HEK293 (cell line): ENCODE measurements at regions not wholly inside any gene's neighbourhood (a gene's known extent, or its start where the extent isn't known, plus 50 kb on each side); places are given as distances from the start of the nearest gene placed in this dataset.

Source experiments
- CTCF ChIA-PET: fragments of 350-600 bp; formaldehyde crosslinking; extraction: SDS; loops from one replicate; lab custom pipeline; 2021; ENCODE audit warnings: antibody characterized with exemption; lab: Yijun Ruan, JAX
- POLR2A ChIA-PET: fragments of 300-600 bp; formaldehyde crosslinking; extraction: SDS; loops from one replicate; lab custom pipeline; 2020; ENCODE audit warnings: antibody characterized with exemption, inconsistent platforms; lab: Yijun Ruan, JAX
- H3K27ac ChIP-seq: fragments of 200-500 bp; sonication (Bioruptor generic); 2 replicates; pipeline ENCODE4 v1.5.1; 2014; ENCODE audit warnings: low read depth, low read length, control low read depth, inconsistent platforms; ENCODE audit errors: extremely low read depth
- H3K36me3 ChIP-seq, 2 experiments: fragments of 200-500 bp in 1 of 2; sonication (Bioruptor generic) in 1 of 2; 1 replicate in 1 of 2; 2 replicates in 1 of 2; pipeline ENCODE4 v1.5.1; 2014 to 2017; ENCODE audit warnings: inconsistent platforms in 2 of 2, low read length in 2 of 2; ENCODE audit not compliant: control insufficient read depth in 2 of 2, insufficient read depth in 1 of 2
- H3K4me1 ChIP-seq: fragments of 200-500 bp; sonication (Bioruptor generic); 2 replicates; pipeline ENCODE4 v1.5.1; 2014; ENCODE audit warnings: mild to moderate bottlenecking, low read length, inconsistent platforms; ENCODE audit not compliant: control insufficient read depth, insufficient read depth
- H3K4me3 ChIP-seq: 2 replicates; pipeline ENCODE4 v1.5.1; 2011; ENCODE audit warnings: low read depth, mild to moderate bottlenecking, control low read depth, low read length, moderate library complexity
- H3K9me3 ChIP-seq: fragments of 200-500 bp; sonication (Bioruptor generic); 2 replicates; pipeline ENCODE4 v1.5.1; 2014; ENCODE audit warnings: low read depth, low read length, inconsistent platforms; ENCODE audit not compliant: control insufficient read depth, insufficient read depth
- GLI4 ChIP-seq: fragments of 450-650 bp; formaldehyde crosslinking; IDR thresholded peaks from 2 replicates; pipeline ENCODE4 v1.5.1; 2016; ENCODE audit warnings: missing biosample characterization, missing genetic modification characterization
- KLF8 ChIP-seq: fragments of 450-650 bp; formaldehyde crosslinking; IDR thresholded peaks from 2 replicates; pipeline ENCODE4 v1.5.1; 2016; ENCODE audit warnings: missing biosample characterization, missing genetic modification characterization
- PRDM1 ChIP-seq: fragments of 450-650 bp; formaldehyde crosslinking; IDR thresholded peaks from 2 replicates; pipeline ENCODE4; 2016; ENCODE audit warnings: missing biosample characterization, missing genetic modification characterization
- SALL2 ChIP-seq: fragments of 450-650 bp; formaldehyde crosslinking; IDR thresholded peaks from 2 replicates; pipeline ENCODE4 v1.5.0; 2017; ENCODE audit warnings: missing biosample characterization, mild to moderate bottlenecking, missing genetic modification characterization, borderline replicate concordance
- WT1 ChIP-seq: fragments of 450-650 bp; formaldehyde crosslinking; IDR thresholded peaks from 2 replicates; pipeline ENCODE4 v1.5.1; 2016; ENCODE audit warnings: missing biosample characterization, missing genetic modification characterization
- ZFP3 ChIP-seq: fragments of 450-650 bp; formaldehyde crosslinking; IDR thresholded peaks from 2 replicates; pipeline ENCODE4 v1.5.1; 2016; ENCODE audit warnings: low read depth, missing biosample characterization, missing genetic modification characterization
- ZFP69B ChIP-seq: fragments of 450-650 bp; formaldehyde crosslinking; IDR thresholded peaks from 2 replicates; pipeline ENCODE4 v1.5.1; 2016; ENCODE audit warnings: missing biosample characterization, missing genetic modification characterization
- ZNF23 ChIP-seq: fragments of 450-650 bp; formaldehyde crosslinking; IDR thresholded peaks from 2 replicates; pipeline ENCODE4 v1.5.1; 2016; ENCODE audit warnings: missing biosample characterization, missing genetic modification characterization, borderline replicate concordance
- ZNF24 ChIP-seq: fragments of 450-650 bp; formaldehyde crosslinking; IDR thresholded peaks from 2 replicates; pipeline ENCODE4 v1.5.1; 2016; ENCODE audit warnings: missing biosample characterization, missing genetic modification characterization
- ZNF404 ChIP-seq: fragments of 450-650 bp; formaldehyde crosslinking; IDR thresholded peaks from 2 replicates; pipeline ENCODE4 v1.5.1; 2017; ENCODE audit warnings: missing biosample characterization, missing genetic modification characterization
- ZNF701 ChIP-seq: fragments of 450-650 bp; formaldehyde crosslinking; IDR thresholded peaks from 2 replicates; pipeline ENCODE4 v1.5.1; 2016; ENCODE audit warnings: missing biosample characterization, missing genetic modification characterization
- ZNF707 ChIP-seq: fragments of 450-650 bp; formaldehyde crosslinking; IDR thresholded peaks from 2 replicates; pipeline ENCODE4 v1.5.1; 2016; ENCODE audit warnings: missing biosample characterization, missing genetic modification characterization
- ZSCAN16 ChIP-seq: fragments of 450-650 bp; formaldehyde crosslinking; IDR thresholded peaks from 2 replicates; pipeline ENCODE4 v1.5.1; 2016; ENCODE audit warnings: missing biosample characterization, missing genetic modification characterization
- ZXDB ChIP-seq: fragments of 450-650 bp; formaldehyde crosslinking; IDR thresholded peaks from 2 replicates; pipeline ENCODE4 v1.5.1; 2016; ENCODE audit warnings: missing biosample characterization, missing genetic modification characterization
- TF ChIP-seq, protein P1 (sequence below): fragments of 450-650 bp; formaldehyde crosslinking; IDR thresholded peaks from 2 replicates; pipeline ENCODE4 v1.5.1; 2016; ENCODE audit warnings: missing biosample characterization, missing genetic modification characterization
- TF ChIP-seq, protein P2 (sequence below): fragments of 450-650 bp; formaldehyde crosslinking; conservative IDR thresholded peaks from 2 replicates; pipeline ENCODE4 v1.5.1; 2016; ENCODE audit warnings: low read depth, missing biosample characterization, missing genetic modification characterization
- TF ChIP-seq, protein P3 (sequence below): fragments of 450-650 bp; formaldehyde crosslinking; IDR thresholded peaks from 2 replicates; pipeline ENCODE4 v1.5.1; 2017; ENCODE audit warnings: missing biosample characterization, missing genetic modification characterization
- TF ChIP-seq, protein P4 (sequence below): fragments of 450-650 bp; formaldehyde crosslinking; IDR thresholded peaks from 2 replicates; pipeline ENCODE4 v1.5.1; 2016; ENCODE audit warnings: missing biosample characterization, missing genetic modification characterization
- TF ChIP-seq, protein P5 (sequence below): fragments of 450-650 bp; formaldehyde crosslinking; IDR thresholded peaks from 2 replicates; pipeline ENCODE4 v1.5.1; 2016; ENCODE audit warnings: missing biosample characterization, missing genetic modification characterization
- TF ChIP-seq, protein P6 (sequence below): fragments of 450-650 bp; formaldehyde crosslinking; IDR thresholded peaks from 2 replicates; pipeline ENCODE4 v1.5.1; 2016; ENCODE audit warnings: missing biosample characterization, missing genetic modification characterization, low read depth

DNA sequence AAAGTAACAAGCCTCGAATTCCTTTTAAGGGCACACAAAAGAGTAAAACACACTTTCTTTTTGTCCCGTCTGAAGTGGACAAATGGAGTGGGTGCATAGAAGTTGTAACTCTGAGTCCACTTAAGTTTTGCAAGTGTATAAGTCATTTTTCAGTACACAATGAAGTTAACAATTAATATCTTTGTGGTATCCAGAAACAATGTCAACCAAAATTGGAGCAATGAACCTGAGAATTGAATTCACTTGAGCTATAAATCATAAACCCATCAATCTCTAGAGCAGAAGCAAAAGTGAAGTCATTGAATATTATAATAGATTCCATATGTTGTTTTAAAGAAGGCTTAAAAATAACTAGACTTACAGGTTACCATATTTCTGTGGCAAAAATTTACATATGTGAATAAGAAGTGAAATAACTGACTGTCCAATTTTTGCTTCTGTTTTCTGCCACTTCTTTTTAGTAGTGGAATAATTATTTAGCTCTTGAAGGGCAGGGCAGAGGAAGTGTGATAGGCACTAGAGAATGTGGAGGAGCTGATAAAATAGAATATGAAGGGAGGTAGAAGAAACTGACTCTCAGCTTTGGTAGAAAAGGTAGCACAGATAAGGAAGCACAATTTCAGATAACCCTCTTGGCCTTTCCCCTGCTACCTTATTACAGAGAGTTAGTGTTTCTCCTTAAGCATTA lies 73.9 kb upstream of the RGL1 start:
- POLR2A ChIA-PET, result no interaction called here

DNA sequence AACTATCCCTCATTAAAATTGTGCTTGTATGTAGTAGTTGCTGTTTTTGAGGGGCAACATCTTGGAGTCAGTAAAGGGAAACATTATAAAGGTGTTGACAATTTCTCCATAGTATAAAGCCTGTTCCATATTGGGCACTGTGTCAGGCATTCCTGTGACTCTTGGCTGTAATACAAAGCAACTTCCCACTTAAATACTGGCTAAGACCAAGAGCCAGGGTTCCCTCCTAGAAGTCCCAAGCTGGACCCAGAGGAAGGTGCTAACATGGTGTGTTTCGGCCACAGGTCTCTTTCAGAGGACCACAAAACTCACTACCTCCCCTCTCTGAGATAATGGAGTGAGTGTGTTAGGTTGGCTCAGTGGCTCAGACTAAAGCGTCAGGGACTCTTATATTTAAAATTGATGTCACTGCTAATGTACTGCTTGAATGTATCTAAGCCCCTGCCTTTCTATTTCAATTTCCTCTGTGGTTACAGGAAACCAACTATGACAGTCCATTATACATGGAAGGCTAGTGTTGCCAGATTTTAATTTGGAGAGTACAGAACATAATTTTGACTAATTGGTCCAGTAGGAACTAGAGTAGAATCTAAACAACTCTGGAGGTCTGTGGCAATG lies 74.7 kb upstream of the RGL1 start:
- Histone ChIP-seq H3K9me3 (no peaks in the 10 kb centered on the region), H3K27ac (no peak overlapping the region), H3K4me3 (no peak overlapping the region), H3K4me1 (peaks cover 12% of the 10 kb centered on the region; the same call in 1 of the 2 replicates), H3K36me3 (no peaks in the 10 kb centered on the region)
- POLR2A ChIA-PET, result interaction anchor here (0.6 kb wide), 1 partner anchor 22 kb away, joined by 5 read pairs; no protein-coding TSS in a partner anchor
- CTCF ChIA-PET, result no interaction called here
- TF ChIP-seq, protein P1, sequence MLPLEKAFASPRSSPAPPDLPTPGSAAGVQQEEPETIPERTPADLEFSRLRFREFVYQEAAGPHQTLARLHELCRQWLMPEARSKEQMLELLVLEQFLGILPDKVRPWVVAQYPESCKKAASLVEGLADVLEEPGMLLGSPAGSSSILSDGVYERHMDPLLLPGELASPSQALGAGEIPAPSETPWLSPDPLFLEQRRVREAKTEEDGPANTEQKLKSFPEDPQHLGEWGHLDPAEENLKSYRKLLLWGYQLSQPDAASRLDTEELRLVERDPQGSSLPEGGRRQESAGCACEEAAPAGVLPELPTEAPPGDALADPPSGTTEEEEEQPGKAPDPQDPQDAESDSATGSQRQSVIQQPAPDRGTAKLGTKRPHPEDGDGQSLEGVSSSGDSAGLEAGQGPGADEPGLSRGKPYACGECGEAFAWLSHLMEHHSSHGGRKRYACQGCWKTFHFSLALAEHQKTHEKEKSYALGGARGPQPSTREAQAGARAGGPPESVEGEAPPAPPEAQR (tag by site-specific recombination), result no peak
- TF ChIP-seq ZNF23 (tag by site-specific recombination) (no peak), ZFP3 (tag by site-specific recombination) (no peak), ZNF707 (tag by site-specific recombination) (no peak), ZNF701 (tag by site-specific recombination) (no peak), ZFP69B (tag by site-specific recombination) (no peak), ZNF24 (tag by site-specific recombination) (no peak), ZSCAN16 (tag by site-specific recombination) (no peak), KLF8 (tag by site-specific recombination) (no peak), ZNF404 (tag by site-specific recombination) (no peak), SALL2 (tag by site-specific recombination) (no peak), ZXDB (no peak), GLI4 (tag by site-specific recombination) (no peak), PRDM1 (tag by site-specific recombination) (no peak)
- TF ChIP-seq, protein P2, sequence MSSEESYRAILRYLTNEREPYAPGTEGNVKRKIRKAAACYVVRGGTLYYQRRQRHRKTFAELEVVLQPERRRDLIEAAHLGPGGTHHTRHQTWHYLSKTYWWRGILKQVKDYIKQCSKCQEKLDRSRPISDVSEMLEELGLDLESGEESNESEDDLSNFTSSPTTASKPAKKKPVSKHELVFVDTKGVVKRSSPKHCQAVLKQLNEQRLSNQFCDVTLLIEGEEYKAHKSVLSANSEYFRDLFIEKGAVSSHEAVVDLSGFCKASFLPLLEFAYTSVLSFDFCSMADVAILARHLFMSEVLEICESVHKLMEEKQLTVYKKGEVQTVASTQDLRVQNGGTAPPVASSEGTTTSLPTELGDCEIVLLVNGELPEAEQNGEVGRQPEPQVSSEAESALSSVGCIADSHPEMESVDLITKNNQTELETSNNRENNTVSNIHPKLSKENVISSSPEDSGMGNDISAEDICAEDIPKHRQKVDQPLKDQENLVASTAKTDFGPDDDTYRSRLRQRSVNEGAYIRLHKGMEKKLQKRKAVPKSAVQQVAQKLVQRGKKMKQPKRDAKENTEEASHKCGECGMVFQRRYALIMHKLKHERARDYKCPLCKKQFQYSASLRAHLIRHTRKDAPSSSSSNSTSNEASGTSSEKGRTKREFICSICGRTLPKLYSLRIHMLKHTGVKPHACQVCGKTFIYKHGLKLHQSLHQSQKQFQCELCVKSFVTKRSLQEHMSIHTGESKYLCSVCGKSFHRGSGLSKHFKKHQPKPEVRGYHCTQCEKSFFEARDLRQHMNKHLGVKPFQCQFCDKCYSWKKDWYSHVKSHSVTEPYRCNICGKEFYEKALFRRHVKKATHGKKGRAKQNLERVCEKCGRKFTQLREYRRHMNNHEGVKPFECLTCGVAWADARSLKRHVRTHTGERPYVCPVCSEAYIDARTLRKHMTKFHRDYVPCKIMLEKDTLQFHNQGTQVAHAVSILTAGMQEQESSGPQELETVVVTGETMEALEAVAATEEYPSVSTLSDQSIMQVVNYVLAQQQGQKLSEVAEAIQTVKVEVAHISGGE, result no peak

More for the DNA sequence above, 73.9 kb upstream of the RGL1 start:
- H3K27ac ChIP-seq, result no peak overlapping the region
- H3K36me3 ChIP-seq, result no peaks in the 10 kb centered on the region
- TF ChIP-seq WT1 (tag by site-specific recombination) (no peak), ZNF707 (tag by site-specific recombination) (no peak)
- TF ChIP-seq, protein P3, sequence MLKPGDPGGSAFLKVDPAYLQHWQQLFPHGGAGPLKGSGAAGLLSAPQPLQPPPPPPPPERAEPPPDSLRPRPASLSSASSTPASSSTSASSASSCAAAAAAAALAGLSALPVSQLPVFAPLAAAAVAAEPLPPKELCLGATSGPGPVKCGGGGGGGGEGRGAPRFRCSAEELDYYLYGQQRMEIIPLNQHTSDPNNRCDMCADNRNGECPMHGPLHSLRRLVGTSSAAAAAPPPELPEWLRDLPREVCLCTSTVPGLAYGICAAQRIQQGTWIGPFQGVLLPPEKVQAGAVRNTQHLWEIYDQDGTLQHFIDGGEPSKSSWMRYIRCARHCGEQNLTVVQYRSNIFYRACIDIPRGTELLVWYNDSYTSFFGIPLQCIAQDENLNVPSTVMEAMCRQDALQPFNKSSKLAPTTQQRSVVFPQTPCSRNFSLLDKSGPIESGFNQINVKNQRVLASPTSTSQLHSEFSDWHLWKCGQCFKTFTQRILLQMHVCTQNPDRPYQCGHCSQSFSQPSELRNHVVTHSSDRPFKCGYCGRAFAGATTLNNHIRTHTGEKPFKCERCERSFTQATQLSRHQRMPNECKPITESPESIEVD (tag by site-specific recombination), result peak; percentile 14; the same call in 1 of the 2 replicates
- TF ChIP-seq, protein P4, sequence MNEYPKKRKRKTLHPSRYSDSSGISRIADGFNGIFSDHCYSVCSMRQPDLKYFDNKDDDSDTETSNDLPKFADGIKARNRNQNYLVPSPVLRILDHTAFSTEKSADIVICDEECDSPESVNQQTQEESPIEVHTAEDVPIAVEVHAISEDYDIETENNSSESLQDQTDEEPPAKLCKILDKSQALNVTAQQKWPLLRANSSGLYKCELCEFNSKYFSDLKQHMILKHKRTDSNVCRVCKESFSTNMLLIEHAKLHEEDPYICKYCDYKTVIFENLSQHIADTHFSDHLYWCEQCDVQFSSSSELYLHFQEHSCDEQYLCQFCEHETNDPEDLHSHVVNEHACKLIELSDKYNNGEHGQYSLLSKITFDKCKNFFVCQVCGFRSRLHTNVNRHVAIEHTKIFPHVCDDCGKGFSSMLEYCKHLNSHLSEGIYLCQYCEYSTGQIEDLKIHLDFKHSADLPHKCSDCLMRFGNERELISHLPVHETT (tag by site-specific recombination), result no peak
- TF ChIP-seq, protein P5, sequence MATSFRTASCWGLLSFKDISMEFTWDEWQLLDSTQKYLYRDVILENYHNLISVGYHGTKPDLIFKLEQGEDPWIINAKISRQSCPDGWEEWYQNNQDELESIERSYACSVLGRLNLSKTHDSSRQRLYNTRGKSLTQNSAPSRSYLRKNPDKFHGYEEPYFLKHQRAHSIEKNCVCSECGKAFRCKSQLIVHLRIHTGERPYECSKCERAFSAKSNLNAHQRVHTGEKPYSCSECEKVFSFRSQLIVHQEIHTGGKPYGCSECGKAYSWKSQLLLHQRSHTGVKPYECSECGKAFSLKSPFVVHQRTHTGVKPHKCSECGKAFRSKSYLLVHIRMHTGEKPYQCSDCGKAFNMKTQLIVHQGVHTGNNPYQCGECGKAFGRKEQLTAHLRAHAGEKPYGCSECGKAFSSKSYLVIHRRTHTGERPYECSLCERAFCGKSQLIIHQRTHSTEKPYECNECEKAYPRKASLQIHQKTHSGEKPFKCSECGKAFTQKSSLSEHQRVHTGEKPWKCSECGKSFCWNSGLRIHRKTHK (tag by site-specific recombination), result no peak
- TF ChIP-seq, protein P6, sequence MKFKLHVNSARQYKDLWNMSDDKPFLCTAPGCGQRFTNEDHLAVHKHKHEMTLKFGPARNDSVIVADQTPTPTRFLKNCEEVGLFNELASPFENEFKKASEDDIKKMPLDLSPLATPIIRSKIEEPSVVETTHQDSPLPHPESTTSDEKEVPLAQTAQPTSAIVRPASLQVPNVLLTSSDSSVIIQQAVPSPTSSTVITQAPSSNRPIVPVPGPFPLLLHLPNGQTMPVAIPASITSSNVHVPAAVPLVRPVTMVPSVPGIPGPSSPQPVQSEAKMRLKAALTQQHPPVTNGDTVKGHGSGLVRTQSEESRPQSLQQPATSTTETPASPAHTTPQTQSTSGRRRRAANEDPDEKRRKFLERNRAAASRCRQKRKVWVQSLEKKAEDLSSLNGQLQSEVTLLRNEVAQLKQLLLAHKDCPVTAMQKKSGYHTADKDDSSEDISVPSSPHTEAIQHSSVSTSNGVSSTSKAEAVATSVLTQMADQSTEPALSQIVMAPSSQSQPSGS (tag by site-specific recombination), result no peak
- no peaks in the 10 kb centered on the region for H3K9me3 ChIP-seq
- no peak overlapping the region for H3K4me3 ChIP-seq
- CTCF ChIA-PET, result interaction anchor here (0.6 to 0.9 kb wide), 2 partner anchors 11 to 75 kb away, joined by 3 read pairs; no protein-coding TSS in a partner anchor
- H3K4me1 ChIP-seq, result peaks cover 12% of the 10 kb centered on the region; the same call in 1 of the 2 replicates
